T-cell (primary cell): ENCODE measurements at regions not wholly inside any gene's neighbourhood (a gene's known extent, or its start where the extent isn't known, plus 50 kb on each side); places are given as distances from the start of the nearest gene placed in this dataset.

Experiments used
- ATAC-seq, 4 experiments: fragments of 200-7000 bp in 3 of 4; fragments of 150-1000 bp in 1 of 4; cut with Tn5 transposase; replicated peaks in 1 of 4; 1 replicate in 3 of 4; 2 replicates in 1 of 4; pipeline ENCODE4 v1.10.0; 2021; ENCODE audit warnings: moderate library complexity in 3 of 4, mild to moderate bottlenecking in 2 of 4, moderate number of reproducible peaks in 1 of 4
- CTCF ChIA-PET, 2 donors: fragments of 300-600 bp; sonication (Branson Sonifier 250); formaldehyde crosslinking; loops; one replicate each; lab custom pipeline; 2022; ENCODE audit warnings: antibody characterized with exemption in 2 of 2; lab: Charles Lee
- POLR2A ChIA-PET, 2 donors: fragments of 300-600 bp; sonication (Branson Sonifier 250); formaldehyde crosslinking; loops; one replicate each; lab custom pipeline; 2022; ENCODE audit warnings: antibody characterized with exemption in 2 of 2; lab: Charles Lee
- DNase-seq, 35 experiments: peaks; one replicate each; pipeline versions ENCODE4 v3.0.0 to v3.0.0-alpha.2; 2013 to 2023
- H3K27ac ChIP-seq: one replicate; pipeline ENCODE4 v1.5.1; 2013; ENCODE audit warnings: low read length
- H3K27me3 ChIP-seq, 2 experiments: replicated peaks in 1 of 2; 1 replicate in 1 of 2; 2 replicates in 1 of 2; pipeline versions ENCODE4 v1.6.1 to v1.7.0; 2013; ENCODE audit warnings: low read length in 1 of 2, mixed read lengths in 1 of 2; ENCODE audit not compliant: control insufficient read depth in 2 of 2, insufficient read depth in 2 of 2; ENCODE audit errors: extremely low read depth in 1 of 2
- H3K36me3 ChIP-seq, 2 donors: 1 replicate in 1 of 2; 2 replicates in 1 of 2; pipeline versions ENCODE4 v1.6.1 to v1.7.0; 2013; ENCODE audit warnings: low read length in 1 of 2; ENCODE audit not compliant: control insufficient read depth in 2 of 2, insufficient read depth in 1 of 2; ENCODE audit errors: extremely low read depth in 1 of 2
- H3K4me1 ChIP-seq, 2 experiments: 1 replicate in 1 of 2; 2 replicates in 1 of 2; pipeline versions ENCODE4 v1.6.1 to v1.7.0; 2013; ENCODE audit warnings: low read length in 2 of 2, mixed read lengths in 1 of 2; ENCODE audit not compliant: insufficient read depth in 2 of 2, control insufficient read depth in 1 of 2; ENCODE audit errors: extremely low read depth in 1 of 2
- H3K4me3 ChIP-seq, 2 donors: 1 replicate in 1 of 2; 2 replicates in 1 of 2; pipeline versions ENCODE4 v1.5.1 to v1.7.0; 2013; ENCODE audit warnings: mild to moderate bottlenecking in 2 of 2, low read length in 1 of 2, moderate library complexity in 1 of 2; ENCODE audit not compliant: control insufficient read depth in 1 of 2; ENCODE audit errors: extremely low read depth in 1 of 2
- H3K9me3 ChIP-seq: 2 replicates; pipeline ENCODE4 v1.7.0; 2013
- H3K27ac Mint-ChIP-seq, 2 donors: one replicate each; pipeline ENCODE4 v1.8.0; 2020 to 2021; ENCODE audit warnings: mild to moderate bottlenecking in 2 of 2, mixed read lengths in 2 of 2
- H3K27me3 Mint-ChIP-seq, 2 donors: one replicate each; pipeline ENCODE4 v1.8.0; 2021 to 2022; ENCODE audit warnings: mixed read lengths in 2 of 2
- H3K36me3 Mint-ChIP-seq: one replicate; pipeline ENCODE4 v1.8.0; 2021; ENCODE audit warnings: mixed read lengths
- H3K4me1 Mint-ChIP-seq, 3 donors: one replicate each; pipeline ENCODE4 v1.8.0; 2020 to 2022; ENCODE audit warnings: mixed read lengths in 3 of 3, mild to moderate bottlenecking in 1 of 3
- H3K4me3 Mint-ChIP-seq, 3 donors: one replicate each; pipeline ENCODE4 v1.8.0; 2020 to 2022; ENCODE audit warnings: mild to moderate bottlenecking in 3 of 3, mixed read lengths in 3 of 3, moderate library complexity in 3 of 3
- H3K9me3 Mint-ChIP-seq, 3 donors: one replicate each; pipeline ENCODE4 v1.8.0; 2020 to 2022; ENCODE audit warnings: mixed read lengths in 3 of 3
- WGBS: methylation state at CpG from one replicate; pipeline ENCODE4 v1.1.5; 2013; ENCODE audit warnings: missing lambda C conversion rate; ENCODE audit not compliant: insufficient coverage; 5-methylcytosine and 5-hydroxymethylcytosine counted together

DNA sequence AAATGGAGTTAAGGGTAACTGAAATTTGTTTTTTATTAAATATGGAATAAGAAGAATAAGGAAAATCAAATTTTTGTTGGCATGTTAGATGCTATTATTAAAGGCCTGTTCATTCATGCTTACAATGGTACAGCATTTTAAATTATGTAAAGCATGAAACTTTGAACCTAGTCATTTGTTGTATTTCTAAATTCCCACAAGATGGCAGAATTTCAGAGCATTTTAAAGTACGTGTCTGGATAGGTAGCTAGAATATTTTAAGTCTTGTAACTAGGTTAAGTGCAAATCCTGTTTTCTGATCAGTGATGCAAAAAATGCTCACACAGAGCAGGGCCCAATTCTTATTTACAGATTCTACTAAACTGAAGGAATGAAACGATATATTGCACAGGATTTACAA is 585.6 kb upstream of the MIS18BP1 start:
- Mint-ChIP-seq H3K27me3 (no peaks in the 10 kb centered on the region), H3K9me3 (peaks cover 10 to 19% (median 19%) of the 10 kb centered on the region in 3 donors)

DNA sequence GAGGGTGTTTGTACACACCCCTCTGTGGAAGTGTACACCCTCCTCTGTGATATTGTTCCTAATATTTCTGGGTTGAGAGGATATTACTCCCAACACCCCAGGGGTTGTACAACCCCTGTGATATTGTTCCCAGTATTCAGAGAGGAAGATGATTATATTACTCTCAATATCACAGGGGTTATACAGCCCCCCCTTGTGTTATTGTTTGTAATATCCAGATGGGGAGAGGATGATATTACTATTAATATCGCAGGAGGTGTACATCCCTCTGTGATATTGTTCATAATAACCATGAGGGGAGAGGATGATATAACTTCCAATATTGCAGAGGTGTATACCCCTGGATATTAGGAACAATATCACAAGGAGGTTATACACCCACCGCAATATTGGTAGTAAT is 566.1 kb upstream of the MIS18BP1 start:
- H3K4me3 Mint-ChIP-seq: no peak overlapping the region
- H3K4me1 ChIP-seq: no peaks in the 10 kb centered on the region
- H3K27me3 Mint-ChIP-seq: no peaks in the 10 kb centered on the region
- H3K9me3 ChIP-seq: no peaks in the 10 kb centered on the region
- H3K36me3 Mint-ChIP-seq: no peaks in the 10 kb centered on the region
- ATAC-seq (no peak), DNase-seq (no peak)
- H3K4me3 ChIP-seq: no peak overlapping the region
- whole genome bisulfite sequencing: no CpG with 5 or more reads among the region's 2 CpGs
- H3K4me1 Mint-ChIP-seq: no peaks in the 10 kb centered on the region
- no peak overlapping the region for H3K27ac ChIP-seq
- peaks cover 8 to 31% (median 15%) of the 10 kb centered on the region in 3 donors for H3K9me3 Mint-ChIP-seq
- H3K27ac Mint-ChIP-seq: no peak overlapping the region
- H3K36me3 ChIP-seq: no peaks in the 10 kb centered on the region
- ChIA-PET POLR2A (no interaction called here), CTCF (no interaction called here)
- H3K27me3 ChIP-seq: no peaks in the 10 kb centered on the region

More for the DNA sequence above, 585.6 kb upstream of the MIS18BP1 start:
- H3K9me3 ChIP-seq: no peaks in the 10 kb centered on the region
- H3K27ac ChIP-seq: no peak overlapping the region
- no peak overlapping the region for H3K27ac Mint-ChIP-seq
- H3K4me1 Mint-ChIP-seq: no peaks in the 10 kb centered on the region
- no peaks in the 10 kb centered on the region for H3K4me1 ChIP-seq
- no peaks in the 10 kb centered on the region for H3K27me3 ChIP-seq
- DNase-seq (no peak), ATAC-seq (no peak)
- WGBS: no CpG with 5 or more reads among the region's 2 CpGs
- ChIA-PET POLR2A (no interaction called here), CTCF (no interaction called here)
- no peaks in the 10 kb centered on the region for H3K36me3 Mint-ChIP-seq
- no peak overlapping the region for H3K4me3 Mint-ChIP-seq
- no peaks in the 10 kb centered on the region for H3K36me3 ChIP-seq
- H3K4me3 ChIP-seq: no peak overlapping the region

DNA sequence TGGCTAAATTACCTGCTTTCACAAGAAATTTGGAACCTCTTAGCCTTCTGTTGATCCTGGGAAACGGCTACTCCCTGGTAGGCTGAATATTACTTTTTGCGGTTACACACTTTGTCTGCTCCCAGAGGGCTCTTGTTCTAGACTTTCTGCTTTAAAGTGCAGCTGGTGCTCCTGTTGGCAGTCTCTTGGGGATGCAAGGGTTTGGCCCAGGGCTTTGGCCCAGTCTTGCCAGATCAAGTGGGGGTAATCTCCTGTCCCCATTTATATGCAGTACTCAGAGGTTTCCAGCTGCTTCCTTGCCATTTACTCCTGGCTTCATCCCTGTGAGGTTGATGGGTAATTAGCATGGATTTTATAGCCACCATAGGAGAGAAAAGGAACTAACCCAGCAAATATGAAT is 558.2 kb upstream of the MIS18BP1 start:
- Histone ChIP-seq H3K9me3 (no peaks in the 10 kb centered on the region), H3K36me3 (no peaks in the 10 kb centered on the region), H3K27me3 (no peaks in the 10 kb centered on the region), H3K4me1 (no peaks in the 10 kb centered on the region), H3K4me3 (no peak overlapping the region), H3K27ac (no peak overlapping the region)
- Mint-ChIP-seq H3K27me3 (no peaks in the 10 kb centered on the region), H3K36me3 (no peaks in the 10 kb centered on the region), H3K4me1 (no peaks in the 10 kb centered on the region), H3K27ac (no peak overlapping the region), H3K9me3 (peaks cover 0 to 11% (median 2%) of the 10 kb centered on the region in 3 donors), H3K4me3 (no peak overlapping the region)
- WGBS: 100% methylated on average over 1 of the region's 2 CpGs
- ATAC-seq: no peak
- POLR2A ChIA-PET: no interaction called here
- DNase-seq: no peak
- CTCF ChIA-PET: no interaction called here

DNA sequence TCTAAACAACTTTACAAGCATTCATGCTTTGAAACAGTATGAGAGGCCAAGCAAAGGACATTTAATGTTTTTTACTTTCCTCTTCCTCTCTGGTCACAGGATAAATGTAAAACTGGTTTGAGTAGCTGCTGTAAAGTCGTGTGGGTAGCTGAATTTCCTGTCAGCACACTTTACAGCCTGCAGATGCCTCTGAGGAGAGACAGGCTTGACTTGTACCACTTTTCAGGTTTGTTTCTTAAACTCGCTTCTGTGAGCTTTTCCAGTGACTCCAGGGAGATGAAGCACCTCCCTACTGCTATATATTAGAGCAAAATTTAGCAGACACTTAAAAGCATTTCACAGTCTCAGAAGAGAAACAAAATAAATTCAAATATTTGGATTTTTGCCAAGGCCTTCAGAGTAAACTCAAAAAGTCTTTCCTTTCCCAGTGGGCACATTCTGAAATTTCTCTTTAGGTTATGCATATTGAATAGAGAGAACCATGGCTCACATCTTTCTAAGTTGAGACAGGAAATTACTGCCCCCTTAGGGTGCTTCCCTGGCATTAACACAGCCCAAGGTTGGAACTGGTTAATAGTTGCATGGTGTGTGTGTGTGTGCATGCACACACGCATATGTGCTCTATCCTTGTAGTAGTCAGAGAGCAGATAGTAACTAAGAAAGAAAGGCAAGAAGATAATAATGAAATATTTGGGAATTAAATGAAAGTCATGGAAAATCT is 557.3 kb upstream of the MIS18BP1 start:
- 100% methylated on average over 1 of the region's 3 CpGs for WGBS
- Histone ChIP-seq H3K4me1 (no peaks in the 10 kb centered on the region), H3K27ac (no peak overlapping the region), H3K4me3 (no peak overlapping the region), H3K27me3 (no peaks in the 10 kb centered on the region), H3K9me3 (no peaks in the 10 kb centered on the region), H3K36me3 (no peaks in the 10 kb centered on the region)
- no peak for DNase-seq
- H3K4me3 Mint-ChIP-seq: no peak overlapping the region
- no peak overlapping the region for H3K27ac Mint-ChIP-seq
- POLR2A ChIA-PET: no interaction called here
- CTCF ChIA-PET: no interaction called here
- H3K36me3 Mint-ChIP-seq: no peaks in the 10 kb centered on the region
- peaks cover 0 to 7% (median 2%) of the 10 kb centered on the region in 3 donors for H3K9me3 Mint-ChIP-seq
- ATAC-seq: no peak
- no peaks in the 10 kb centered on the region for H3K4me1 Mint-ChIP-seq
- no peaks in the 10 kb centered on the region for H3K27me3 Mint-ChIP-seq

DNA sequence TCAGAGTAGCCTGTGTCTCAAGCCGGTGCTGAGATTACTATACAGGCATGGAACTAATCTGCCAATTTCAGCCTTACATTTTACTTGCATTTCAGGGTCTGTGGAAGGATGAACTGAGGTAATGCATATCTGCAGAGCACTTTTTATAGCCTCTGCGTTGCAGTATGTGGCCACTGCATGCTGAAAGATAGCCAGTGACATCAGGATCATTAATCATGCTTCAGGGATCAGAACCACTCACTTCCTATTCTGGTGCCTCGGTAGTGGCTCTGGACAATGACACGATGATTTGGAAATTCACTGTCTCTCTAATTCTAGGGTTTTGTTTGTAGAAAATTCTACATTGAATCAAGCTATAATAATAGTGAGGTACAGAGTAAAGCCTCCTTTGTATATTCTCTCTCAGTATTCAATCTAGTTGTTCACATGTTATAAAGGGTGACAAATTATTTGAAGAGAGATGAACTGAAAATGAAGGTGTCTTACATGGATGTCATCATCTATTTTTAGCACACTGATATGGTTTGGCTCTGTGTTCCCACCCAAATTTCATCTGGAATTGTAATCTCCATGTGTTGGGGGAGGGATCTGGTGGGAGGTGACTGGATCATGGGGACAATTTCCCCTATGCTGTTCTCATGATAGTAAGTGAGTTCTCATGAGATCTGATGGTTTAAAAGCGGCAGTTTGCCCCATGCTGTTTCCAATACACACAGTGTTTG is 554.3 kb upstream of the MIS18BP1 start:
- H3K4me3 Mint-ChIP-seq: no peak overlapping the region
- DNase-seq (no peak), ATAC-seq (no peak)
- H3K27ac Mint-ChIP-seq: no peak overlapping the region
- WGBS: 0% methylated on average over 1 of the region's 5 CpGs
- H3K9me3 Mint-ChIP-seq: peaks cover 0 to 3% (median 0%) of the 10 kb centered on the region in 3 donors
- POLR2A ChIA-PET: no interaction called here
- H3K4me1 Mint-ChIP-seq: no peaks in the 10 kb centered on the region
- H3K4me1 ChIP-seq: no peaks in the 10 kb centered on the region
- no peaks in the 10 kb centered on the region for H3K9me3 ChIP-seq
- no peaks in the 10 kb centered on the region for H3K27me3 Mint-ChIP-seq
- no peaks in the 10 kb centered on the region for H3K36me3 ChIP-seq
- H3K27me3 ChIP-seq: no peaks in the 10 kb centered on the region
- no peaks in the 10 kb centered on the region for H3K36me3 Mint-ChIP-seq
- H3K4me3 ChIP-seq: no peak overlapping the region
- no peak overlapping the region for H3K27ac ChIP-seq
- CTCF ChIA-PET: no interaction called here

DNA sequence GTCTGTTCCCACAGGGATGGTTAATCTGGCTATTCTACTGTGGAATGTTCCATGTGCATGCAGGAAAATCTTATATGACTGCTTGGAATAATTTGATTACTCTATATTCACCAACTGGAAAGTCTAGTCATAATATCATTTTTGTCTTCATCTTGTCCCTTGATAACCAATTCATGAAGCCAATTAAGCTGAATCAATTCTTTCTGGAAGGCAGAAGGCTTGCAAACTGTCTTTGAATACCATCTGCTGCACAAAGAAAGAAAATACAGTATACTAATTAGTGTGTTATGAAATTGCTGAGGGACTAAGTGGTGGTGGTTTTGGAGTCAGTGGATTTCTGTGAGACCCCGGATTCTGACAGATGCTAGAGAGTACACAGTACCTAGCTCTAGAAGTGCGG is 546.5 kb upstream of the MIS18BP1 start:
- no peaks in the 10 kb centered on the region for H3K27me3 Mint-ChIP-seq

More for the DNA sequence above, 546.5 kb upstream of the MIS18BP1 start:
- no peak for ATAC-seq
- H3K4me3 Mint-ChIP-seq: no peak overlapping the region
- H3K4me3 ChIP-seq: no peak overlapping the region
- no peaks in the 10 kb centered on the region for H3K36me3 Mint-ChIP-seq
- no peak overlapping the region for H3K27ac ChIP-seq
- peaks cover 0 to 10% (median 2%) of the 10 kb centered on the region in 3 donors for H3K9me3 Mint-ChIP-seq
- no peak for DNase-seq
- no peaks in the 10 kb centered on the region for H3K4me1 Mint-ChIP-seq
- POLR2A ChIA-PET: no interaction called here
- no peaks in the 10 kb centered on the region for H3K27me3 ChIP-seq
- no CpG with 5 or more reads among the region's 2 CpGs for WGBS
- CTCF ChIA-PET: no interaction called here
- H3K27ac Mint-ChIP-seq: no peak overlapping the region
- no peaks in the 10 kb centered on the region for H3K4me1 ChIP-seq
- no peaks in the 10 kb centered on the region for H3K36me3 ChIP-seq
- H3K9me3 ChIP-seq: no peaks in the 10 kb centered on the region
